Fibroblast of pulmonary artery (primary cell): ENCODE measurements at regions not wholly inside any gene's neighbourhood (a gene's known extent, or its start where the extent isn't known, plus 50 kb on each side); places are given as distances from the start of the nearest gene placed in this dataset.

Source experiments
- DNase-seq: peaks from one replicate; pipeline ENCODE4 v3.0.0-alpha.2; 2010; ENCODE audit warnings: low read depth
- H3K4me3 ChIP-seq: replicated peaks from 2 replicates; pipeline ENCODE4 v1.5.1; 2011; ENCODE audit warnings: low read depth, mild to moderate bottlenecking, control low read depth, low read length, moderate library complexity
- TF ChIP-seq, protein P1 (sequence below): IDR thresholded peaks from 2 replicates; pipeline ENCODE4 v1.5.1; 2011; ENCODE audit warnings: mild to moderate bottlenecking, control low read depth, low read length, inconsistent platforms; ENCODE audit errors: missing control alignments

DNA sequence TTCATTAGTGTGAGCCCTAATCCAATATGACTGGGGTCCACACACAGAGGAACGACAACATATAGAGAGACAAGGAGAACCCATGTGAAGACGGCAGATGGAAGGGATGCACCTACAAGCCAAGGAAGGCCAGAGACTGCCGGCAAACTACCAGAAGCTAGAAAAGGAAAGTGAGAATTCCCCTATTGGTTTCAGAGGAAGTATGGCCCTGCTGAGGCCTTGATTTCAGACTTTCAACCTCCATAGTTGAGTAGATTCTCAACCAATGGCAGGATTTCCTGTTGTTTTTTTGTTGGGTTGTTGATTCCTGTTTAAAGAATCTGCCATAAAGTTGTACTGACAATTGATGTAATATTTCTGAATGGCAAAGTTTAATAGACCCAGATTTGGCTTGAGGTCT is 241.5 kb downstream of the SATB2 start:
- no peak for DNase-seq
- H3K4me3 ChIP-seq, result no peak overlapping the region
- TF ChIP-seq, protein P1, sequence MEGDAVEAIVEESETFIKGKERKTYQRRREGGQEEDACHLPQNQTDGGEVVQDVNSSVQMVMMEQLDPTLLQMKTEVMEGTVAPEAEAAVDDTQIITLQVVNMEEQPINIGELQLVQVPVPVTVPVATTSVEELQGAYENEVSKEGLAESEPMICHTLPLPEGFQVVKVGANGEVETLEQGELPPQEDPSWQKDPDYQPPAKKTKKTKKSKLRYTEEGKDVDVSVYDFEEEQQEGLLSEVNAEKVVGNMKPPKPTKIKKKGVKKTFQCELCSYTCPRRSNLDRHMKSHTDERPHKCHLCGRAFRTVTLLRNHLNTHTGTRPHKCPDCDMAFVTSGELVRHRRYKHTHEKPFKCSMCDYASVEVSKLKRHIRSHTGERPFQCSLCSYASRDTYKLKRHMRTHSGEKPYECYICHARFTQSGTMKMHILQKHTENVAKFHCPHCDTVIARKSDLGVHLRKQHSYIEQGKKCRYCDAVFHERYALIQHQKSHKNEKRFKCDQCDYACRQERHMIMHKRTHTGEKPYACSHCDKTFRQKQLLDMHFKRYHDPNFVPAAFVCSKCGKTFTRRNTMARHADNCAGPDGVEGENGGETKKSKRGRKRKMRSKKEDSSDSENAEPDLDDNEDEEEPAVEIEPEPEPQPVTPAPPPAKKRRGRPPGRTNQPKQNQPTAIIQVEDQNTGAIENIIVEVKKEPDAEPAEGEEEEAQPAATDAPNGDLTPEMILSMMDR, result no peak

DNA sequence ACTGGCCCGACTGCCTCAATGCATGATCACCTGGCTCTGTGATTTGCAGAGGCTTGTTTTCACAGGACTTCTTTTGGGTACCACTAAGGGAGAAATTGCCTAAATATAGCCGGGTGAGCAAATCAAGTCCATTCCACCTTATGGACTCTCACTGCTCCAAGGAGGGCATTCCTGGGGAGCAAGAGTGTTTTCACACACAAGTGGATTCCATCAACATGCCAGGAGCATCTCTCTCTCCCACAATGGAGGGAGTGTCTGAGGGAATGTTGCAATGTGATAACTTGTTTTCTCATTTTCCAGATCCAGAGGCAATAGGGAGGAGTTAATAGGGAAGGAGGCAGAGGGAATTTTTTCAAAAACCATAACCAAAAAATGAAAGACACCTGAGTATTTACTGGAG is 250.7 kb downstream of the SATB2 start:
- no peak for DNase-seq
- TF ChIP-seq, protein P1, result no peak
- H3K4me3 ChIP-seq, result no peak overlapping the region

DNA sequence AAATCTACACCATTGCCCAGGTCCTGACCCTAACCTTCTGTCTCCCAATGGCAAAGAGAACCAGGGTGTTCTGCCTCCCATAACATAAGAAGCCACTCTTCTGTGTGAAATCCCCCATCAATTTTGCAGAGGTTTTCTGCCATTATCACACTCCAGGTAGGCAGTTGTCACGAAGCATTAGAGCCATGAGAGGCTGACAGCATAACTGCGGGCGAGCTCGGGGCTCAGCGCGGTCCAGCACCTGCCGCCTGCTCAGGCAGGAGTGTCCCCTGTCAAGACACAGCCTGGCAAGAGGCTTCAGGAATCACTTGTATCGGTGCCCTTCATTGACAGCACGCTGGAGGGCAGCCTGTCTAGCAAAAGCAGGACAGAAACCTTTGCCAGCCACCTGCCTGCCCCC is 251.2 kb downstream of the SATB2 start:
- DNase-seq, result no peak
- TF ChIP-seq, protein P1, result no peak
- no peak overlapping the region for H3K4me3 ChIP-seq

DNA sequence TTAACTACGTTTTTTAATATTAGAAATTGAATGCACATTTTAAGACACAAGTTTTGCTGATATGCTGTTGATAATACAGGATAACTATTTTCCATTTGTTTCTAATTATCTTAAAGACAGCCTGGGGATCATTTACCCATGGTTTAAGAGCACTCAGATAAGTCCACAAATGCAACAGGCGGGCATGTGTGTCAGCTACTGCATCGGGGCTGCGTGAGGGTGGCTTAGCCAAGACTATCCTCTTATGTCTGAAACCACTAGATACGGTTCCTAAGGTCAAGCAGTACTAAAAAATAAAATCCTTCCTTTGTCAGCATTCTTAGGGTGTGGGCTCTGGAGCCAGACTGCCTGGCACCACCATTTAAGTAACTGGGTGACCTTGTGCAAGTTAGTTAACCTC is 254.8 kb downstream of the SATB2 start:
- no peak overlapping the region for H3K4me3 ChIP-seq
- no peak for DNase-seq
- TF ChIP-seq, protein P1, result no peak

DNA sequence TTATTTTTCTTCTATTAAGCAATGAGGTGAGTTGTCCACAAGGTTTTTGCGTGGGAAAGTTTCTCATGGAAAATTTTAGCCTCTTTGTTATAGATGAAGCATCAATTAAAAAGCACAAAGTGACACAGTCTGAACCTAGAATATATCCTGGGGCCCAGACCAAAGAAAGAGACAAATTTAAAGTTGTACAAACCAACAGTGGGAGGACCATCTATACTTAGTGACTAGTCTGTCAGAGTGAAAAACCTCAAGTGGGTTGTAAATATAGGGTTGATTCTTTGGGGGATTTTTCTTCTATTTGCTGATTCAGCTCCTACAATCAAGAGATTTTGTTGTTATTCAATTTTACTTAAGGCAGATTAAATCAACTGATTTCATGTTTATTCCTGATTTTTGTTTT is 256.2 kb downstream of the SATB2 start:
- H3K4me3 ChIP-seq, result no peak overlapping the region
- no peak for DNase-seq
- TF ChIP-seq, protein P1, result no peak

DNA sequence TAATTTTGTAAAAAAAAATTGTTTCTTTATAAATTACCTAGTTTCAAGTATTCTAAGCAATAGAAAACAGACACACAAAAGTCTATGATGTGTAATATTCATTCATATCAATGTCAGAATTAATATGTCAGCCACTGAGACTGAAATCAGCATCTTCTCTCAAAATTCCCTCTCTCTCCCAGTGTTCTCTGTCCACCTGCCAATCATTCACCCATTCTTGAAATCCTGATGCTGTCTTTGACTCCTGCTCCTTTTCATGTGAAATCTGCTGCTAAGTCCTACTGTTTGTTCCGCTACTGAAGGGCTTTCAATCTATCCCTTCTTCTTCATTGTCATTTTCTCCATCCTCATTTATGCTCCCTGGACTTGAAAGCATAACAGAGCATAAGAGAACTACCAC is 257.9 kb downstream of the SATB2 start:
- H3K4me3 ChIP-seq, result no peak overlapping the region
- DNase-seq, result no peak
- TF ChIP-seq, protein P1, result no peak

DNA sequence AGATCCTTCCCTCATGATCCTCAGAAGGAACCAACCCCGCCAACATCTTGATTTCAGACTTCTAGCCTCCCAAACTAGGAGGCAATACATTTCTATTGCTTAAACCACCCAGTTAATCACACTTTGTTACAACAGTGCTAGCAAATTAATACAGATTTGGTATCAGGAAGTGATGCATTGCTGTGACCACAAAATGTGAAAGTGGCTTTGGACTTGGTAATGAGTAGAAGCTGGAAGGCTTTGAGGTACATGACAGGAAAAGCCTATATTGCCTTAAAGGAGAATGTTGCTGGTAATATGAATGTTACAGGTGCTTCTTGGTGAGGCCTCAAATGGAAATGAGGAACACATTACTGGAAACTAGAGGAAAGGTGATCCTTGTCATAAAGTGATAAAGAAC is 260.3 kb downstream of the SATB2 start:
- no peak for DNase-seq
- H3K4me3 ChIP-seq, result no peak overlapping the region
- TF ChIP-seq, protein P1, result no peak
